ENCODE measurements at regions not wholly inside any gene's neighbourhood (a gene's known extent, or its start where the extent isn't known, plus 50 kb on each side); places are given as distances from the start of the nearest gene placed in this dataset.

GRCh38 chr2:120442923-120443571 is 97.1 kb downstream of the INHBB start:
- TF ChIP-seq CTCF (IDR thresholded peaks at IDR 0.05) = no peak

GRCh38 chr2:120443946-120444345 is 98.0 kb downstream of the INHBB start:
- TF ChIP-seq CTCF (IDR thresholded peaks at IDR 0.05) = no peak

- TF ChIP-seq CTCF (IDR thresholded peaks at IDR 0.05) = no peak
These were observed 98.8 kb downstream of the INHBB start for GRCh38 chr2:120444691-120445240.

- TF ChIP-seq CTCF (IDR thresholded peaks at IDR 0.05) = no peak
These were observed 99.7 kb downstream of the INHBB start for GRCh38 chr2:120445449-120446143.

- no peak for TF ChIP-seq CTCF (IDR thresholded peaks at IDR 0.05)
These were observed 100.5 kb downstream of the INHBB start for GRCh38 chr2:120446236-120447126.

GRCh38 chr2:120447127-120447785 is 101.3 kb downstream of the INHBB start:
- TF ChIP-seq CTCF (IDR thresholded peaks at IDR 0.05) = no peak

GRCh38 chr2:120448436-120448835 is 102.5 kb downstream of the INHBB start:
- no peak for TF ChIP-seq CTCF (IDR thresholded peaks at IDR 0.05)
